Renal cortex interstitium (tissue), 11 donors: ENCODE measurements at regions not wholly inside any gene's neighbourhood (a gene's known extent, or its start where the extent isn't known, plus 50 kb on each side); places are given as distances from the start of the nearest gene placed in this dataset.

Source experiments
- DNase-seq, 11 donors: peaks; one replicate each; pipeline ENCODE4 v3.0.0-alpha.2; 2013; ENCODE audit warnings: low read depth in 9 of 11, low spot score in 4 of 11; ENCODE audit errors: extremely low read depth in 1 of 11

- DNase-seq: peak in 3 of 11 donors; percentile 29 to 46 (median 37)
These were observed 199.6 kb downstream of the SPRY2 start for GRCh38 chr13:80141123-80141849.

DNA sequence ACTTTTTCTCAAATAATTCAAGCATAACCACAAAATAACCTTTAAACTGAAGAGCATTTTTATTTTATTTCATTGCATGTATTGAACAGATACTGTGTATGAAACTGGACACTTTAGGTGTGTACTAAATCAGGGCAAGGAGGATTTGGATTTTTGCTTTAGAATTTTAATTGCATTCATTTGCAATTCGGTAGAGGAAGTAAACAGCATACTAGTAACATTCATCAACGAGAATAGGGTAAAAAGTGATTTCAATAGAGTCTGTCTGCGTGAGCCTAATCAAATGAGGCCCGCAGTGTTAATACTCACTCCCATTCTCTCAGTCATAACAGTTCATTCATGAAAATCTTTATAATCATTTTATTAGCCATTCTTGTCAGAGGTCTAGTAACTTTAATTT lies 200.2 kb downstream of the SPRY2 start:
- no peak for DNase-seq

DNA sequence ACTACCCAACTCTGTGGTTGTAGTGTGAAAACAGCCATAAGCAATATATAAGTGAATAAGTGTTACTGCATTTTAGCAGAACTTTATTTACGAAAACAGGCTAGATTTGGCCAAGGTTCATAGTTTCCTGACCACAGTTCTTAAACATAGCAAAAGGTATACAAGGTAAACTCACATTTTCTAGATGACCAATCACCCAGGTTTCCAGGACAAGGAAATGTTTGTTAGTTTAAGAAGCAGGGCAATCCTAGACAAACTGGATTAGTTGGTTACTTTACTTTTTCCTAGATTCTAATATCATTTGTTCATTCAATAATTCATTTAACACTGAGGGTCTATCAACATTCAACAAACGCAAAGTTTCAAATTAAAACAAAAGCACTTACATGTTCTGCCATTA lies 201.7 kb downstream of the SPRY2 start:
- no peak for DNase-seq

DNA sequence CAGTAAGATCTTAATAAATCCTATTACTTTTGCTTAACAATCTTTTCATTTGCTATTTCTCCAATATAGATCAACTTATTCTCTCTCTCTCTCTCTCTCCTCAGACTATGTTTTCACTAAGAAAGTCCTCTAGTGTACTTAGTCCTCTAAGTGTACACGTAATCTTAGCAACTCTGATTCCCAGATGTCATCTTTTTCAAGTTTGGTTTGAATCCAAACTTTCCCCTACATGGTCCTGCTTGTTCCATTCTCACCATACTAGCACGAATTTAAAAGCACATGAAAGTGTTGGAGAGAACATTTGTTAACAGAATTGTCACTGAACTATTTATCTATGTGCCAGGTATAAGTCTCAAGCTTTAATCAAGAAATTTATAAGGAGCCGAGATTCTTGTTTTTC lies 202.9 kb downstream of the SPRY2 start:
- no peak for DNase-seq

DNA sequence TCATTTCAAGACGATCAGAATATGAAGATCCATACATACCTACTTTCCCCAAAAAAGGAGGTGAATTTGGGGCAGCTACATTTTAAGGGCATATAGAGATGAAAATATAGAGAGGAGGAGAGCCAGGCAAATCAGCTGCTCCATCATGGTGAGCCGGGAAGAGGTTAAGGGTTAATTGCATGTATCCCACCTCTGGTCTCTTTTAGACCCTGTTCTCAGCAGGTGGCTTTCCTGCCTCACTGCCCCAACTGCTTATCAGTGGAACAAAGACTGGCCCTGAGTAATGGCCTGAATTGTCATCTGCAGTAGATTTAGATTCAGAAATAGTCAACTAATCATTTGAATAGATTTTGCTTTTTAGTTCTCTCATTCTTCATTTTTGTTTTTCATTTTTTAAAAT lies 206.6 kb downstream of the SPRY2 start:
- DNase-seq: no peak

- no peak for DNase-seq
These were observed 207.2 kb downstream of the SPRY2 start for GRCh38 chr13:80133631-80134261.

- DNase-seq: peak; percentile 59 to 83 (median 71)
These were observed 208.0 kb downstream of the SPRY2 start for GRCh38 chr13:80132741-80133601.

DNA sequence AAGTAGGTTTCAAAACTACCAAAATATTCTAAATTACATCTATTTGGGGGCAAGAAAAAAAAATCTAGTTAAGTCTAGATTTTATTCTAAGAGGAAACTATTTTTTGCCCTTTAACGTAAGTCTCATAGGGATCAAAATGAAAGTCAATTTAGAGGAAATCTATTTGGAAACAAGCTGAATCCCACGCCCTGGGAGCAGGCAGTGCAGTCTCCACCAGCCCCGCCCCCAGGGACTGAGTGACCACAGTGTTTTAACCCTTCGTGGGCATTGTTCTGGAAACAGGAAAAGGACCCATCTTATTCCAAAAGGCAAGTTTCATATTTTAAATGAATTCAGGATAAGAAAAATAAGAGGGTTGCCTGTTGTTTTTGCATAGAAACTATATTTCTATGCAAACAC lies 209.7 kb downstream of the SPRY2 start:
- peak in 7 of 11 donors; percentile 36 to 59 (median 47) for DNase-seq

DNA sequence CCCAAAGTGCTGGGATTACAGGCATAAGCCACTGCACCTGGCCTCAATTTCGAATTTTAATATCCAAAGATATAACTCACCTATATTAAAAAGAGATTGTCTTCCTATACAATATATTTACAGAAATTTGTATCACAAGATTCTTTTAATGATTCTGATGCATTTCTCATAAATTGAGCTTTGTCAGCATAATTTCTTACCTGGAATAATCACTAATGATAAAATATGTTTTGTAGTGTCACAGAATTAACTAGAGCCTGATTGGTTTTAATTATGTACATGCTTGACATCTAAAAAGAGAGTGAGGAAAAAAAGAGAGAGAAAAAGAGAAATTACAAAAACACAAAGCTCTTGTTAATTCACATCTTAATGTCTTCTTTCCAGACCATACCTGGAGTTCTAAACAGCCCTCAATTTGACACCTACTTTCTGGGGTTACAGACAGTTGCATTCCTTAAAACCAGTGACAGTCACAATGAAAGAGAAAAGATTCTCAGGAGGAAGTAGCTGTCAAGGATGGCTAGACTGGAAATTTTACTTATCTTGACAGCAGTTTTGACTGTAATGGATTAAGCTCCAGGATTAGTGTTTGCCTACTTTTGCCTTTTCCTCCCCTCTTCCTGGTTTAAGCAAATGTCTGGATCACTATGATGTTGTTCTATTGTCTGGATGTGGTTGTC lies 214.4 kb downstream of the SPRY2 start:
- DNase-seq: no peak

- DNase-seq: no peak
These were observed 217.0 kb downstream of the SPRY2 start for GRCh38 chr13:80123945-80124344.

- no peak for DNase-seq
These were observed 219.9 kb downstream of the SPRY2 start for GRCh38 chr13:80121038-80121437.

DNA sequence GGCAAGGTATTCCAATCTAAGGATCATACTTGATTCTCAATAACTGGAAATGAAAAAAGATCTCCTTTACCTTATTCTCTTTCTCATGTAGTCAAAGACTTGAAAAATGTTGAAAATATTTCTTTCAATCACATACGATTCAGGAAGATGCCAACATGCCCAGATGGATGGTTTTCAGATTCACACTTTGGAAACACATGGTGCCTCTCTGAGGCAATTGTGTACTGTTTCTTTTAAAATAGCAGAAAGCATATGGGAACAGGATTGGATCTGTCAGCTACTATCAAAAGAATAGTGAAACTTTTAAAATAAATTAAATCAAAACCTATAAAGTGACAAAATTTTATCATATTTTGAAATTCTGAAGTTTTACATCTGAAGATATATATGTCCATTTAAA lies 222.4 kb downstream of the SPRY2 start:
- no peak for DNase-seq

DNA sequence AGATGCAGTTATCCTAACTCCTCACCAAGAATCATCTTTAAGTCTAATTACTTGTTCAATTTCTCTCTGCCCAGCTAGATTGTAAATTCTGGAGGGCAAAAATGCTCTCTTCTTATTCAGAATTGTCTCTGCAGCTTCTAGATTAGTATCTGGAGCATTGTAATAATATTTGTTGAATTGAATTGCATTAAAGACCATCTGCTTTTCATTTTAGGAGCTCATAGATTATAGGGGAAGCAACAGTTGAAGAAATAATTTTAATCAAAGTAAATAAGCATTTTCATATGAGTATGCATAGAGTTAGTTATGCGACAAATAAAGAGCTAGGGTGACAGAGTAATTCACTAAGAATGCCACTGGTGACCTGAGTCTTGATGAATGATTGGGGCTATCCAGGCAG lies 222.8 kb downstream of the SPRY2 start:
- DNase-seq: no peak

- DNase-seq: no peak
These were observed 223.4 kb downstream of the SPRY2 start for GRCh38 chr13:80117515-80117914.

GRCh38 chr13:80116107-80116506 lies 224.8 kb downstream of the SPRY2 start:
- no peak for DNase-seq

GRCh38 chr13:80115616-80116015 lies 225.3 kb downstream of the SPRY2 start:
- no peak for DNase-seq

DNA sequence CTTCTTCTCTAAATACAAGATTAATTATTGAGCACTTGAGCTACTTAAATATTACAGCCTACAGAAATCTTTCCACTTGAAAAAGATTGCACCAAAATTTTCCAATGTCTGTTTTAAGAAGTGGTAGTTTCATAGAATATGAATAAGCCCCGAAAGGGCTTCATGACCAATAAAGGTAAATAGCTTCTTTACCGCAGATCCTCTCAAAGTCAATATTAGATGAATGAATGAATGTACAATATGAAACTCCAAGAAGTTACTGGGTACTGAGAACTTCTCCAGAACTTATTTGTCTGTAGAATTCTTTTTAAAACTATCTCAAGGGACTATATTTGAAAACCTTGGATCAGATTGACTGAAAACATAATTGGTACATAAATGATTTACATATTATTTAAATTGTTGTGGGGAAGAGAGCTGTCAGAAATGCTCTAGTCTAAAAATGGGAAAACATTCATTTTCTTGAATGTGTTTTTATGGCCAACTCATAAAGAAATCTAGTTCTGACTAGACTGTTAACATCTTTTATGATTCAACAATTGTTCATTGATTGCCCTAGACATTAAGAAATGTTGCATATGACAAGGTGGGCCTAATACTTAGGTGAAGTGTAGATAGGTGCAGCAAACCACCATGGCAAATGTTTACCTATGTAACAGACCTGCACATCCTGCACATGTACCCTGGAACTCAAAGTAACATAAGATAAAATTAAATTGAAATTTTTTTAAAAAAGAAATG lies 227.0 kb downstream of the SPRY2 start:
- no peak for DNase-seq

DNA sequence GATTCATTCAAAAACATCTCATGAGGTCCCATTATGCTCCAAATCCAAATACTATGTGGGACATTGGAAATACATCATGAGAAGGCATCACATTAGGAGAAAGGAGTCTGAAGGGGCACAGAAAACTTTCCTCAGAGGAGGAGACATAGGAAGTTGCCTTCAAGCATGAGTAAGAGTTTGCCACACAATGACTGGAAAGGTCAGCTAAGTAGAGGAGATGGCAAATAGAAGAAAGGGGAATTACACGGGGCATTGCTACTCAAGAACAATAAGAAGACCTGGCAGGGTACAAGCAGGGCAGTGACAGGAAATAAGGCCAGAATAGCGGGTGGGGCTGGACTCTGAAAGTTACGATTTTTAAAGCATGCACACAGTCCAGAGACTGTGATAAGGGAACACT lies 231.6 kb downstream of the SPRY2 start:
- no peak for DNase-seq

GRCh38 chr13:80105350-80105749 lies 235.6 kb downstream of the SPRY2 start:
- DNase-seq: no peak
